ENCODE measurements at regions not wholly inside any gene's neighbourhood (a gene's known extent, or its start where the extent isn't known, plus 50 kb on each side); places are given as distances from the start of the nearest gene placed in this dataset.
A peak's percentile ranks its signal among the peaks of the same experiment; 100 is the strongest.

- Histone ChIP-seq H2AFZ (ENCODE audit: low read length) (no peak overlapping the region), H3K14ac (ENCODE audit: low read length) (no peak overlapping the region), H3K9me3 (replicated peaks in 1 of 2; ENCODE audit: control insufficient read depth in 2 of 2, insufficient read depth in 1 of 2, low read depth in 1 of 2, low read length in 2 of 2) (no peaks in the 10 kb centered on the region), H4K8ac (ENCODE audit: low read depth, low read length) (no peak overlapping the region), H3K79me1 (ENCODE audit: low read depth, low read length) (no peaks in the 10 kb centered on the region), H2BK15ac (ENCODE audit: low read length) (no peak overlapping the region), H3K4me1 (ENCODE audit: control insufficient read depth in 2 of 2, insufficient read depth in 1 of 2, low read depth in 1 of 2, low read length in 2 of 2) (no peaks in the 10 kb centered on the region), H3K4me2 (ENCODE audit: insufficient read depth, low read length, poor library complexity, severe bottlenecking) (no peak overlapping the region), H3K9ac (ENCODE audit: low read depth, low read length, poor library complexity) (no peak overlapping the region), H3K27me3 (ENCODE audit: control insufficient read depth in 3 of 3, insufficient read depth in 3 of 3, low read depth in 1 of 3, low read length in 3 of 3) (no peaks in the 10 kb centered on the region), H3K27ac (replicated peaks; ENCODE audit: low read length) (no peak overlapping the region), H3K36me3 (replicated peaks in 1 of 2; ENCODE audit: control insufficient read depth in 2 of 2, insufficient read depth in 2 of 2, low read length in 2 of 2) (no peaks in the 10 kb centered on the region), H4K91ac (ENCODE audit: low read depth, low read length, poor library complexity) (no peak overlapping the region), H2BK12ac (ENCODE audit: low read length) (no peak overlapping the region), H2BK120ac (ENCODE audit: low read depth, low read length) (no peak overlapping the region), H3K18ac (ENCODE audit: low read length) (no peak overlapping the region), H2AK5ac (ENCODE audit: low read depth, low read length) (no peak overlapping the region), H3K23ac (ENCODE audit: low read depth, low read length, poor library complexity) (no peak overlapping the region), H3K4ac (ENCODE audit: low read length) (no peak overlapping the region), H2BK5ac (ENCODE audit: low read length) (no peak overlapping the region), H3K4me3 (ENCODE audit: low read length in 2 of 2) (no peak overlapping the region)
- no peak for DNase-seq (ENCODE audit: low spot score)
- no CpG with 5 or more reads among the region's 1 CpG for WGBS, 2 donors (ENCODE audit: extremely low coverage in 2 of 2, insufficient read length in 2 of 2, insufficient replicate concordance in 1 of 2)
Measured at GRCh38 chr21:20315042-20315441, 683.2 kb upstream of the NCAM2 start.

DNA sequence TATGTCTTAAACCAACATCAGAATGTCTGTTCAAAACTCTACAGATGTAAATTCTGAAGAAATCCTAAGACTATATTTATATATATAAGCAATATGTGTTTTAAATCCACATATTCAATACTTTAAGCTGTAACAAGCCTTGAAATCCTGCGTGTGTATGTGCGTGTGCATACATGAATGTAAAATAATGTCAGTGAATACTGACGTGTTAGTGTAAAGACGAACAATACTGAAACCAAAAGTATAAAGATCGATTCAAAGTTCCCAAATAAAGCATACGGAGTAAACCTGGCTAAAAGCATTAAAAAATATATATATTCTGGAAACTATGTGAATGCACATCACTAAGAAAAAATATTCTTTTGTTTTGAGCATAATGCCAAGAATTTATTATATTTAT is 668.6 kb upstream of the NCAM2 start:
- Histone ChIP-seq H3K9me3 (replicated peaks in 1 of 2; ENCODE audit: control insufficient read depth in 2 of 2, insufficient read depth in 1 of 2, low read depth in 1 of 2, low read length in 2 of 2) (no peaks in the 10 kb centered on the region), H3K14ac (ENCODE audit: low read length) (no peak overlapping the region), H3K4ac (ENCODE audit: low read length) (no peak overlapping the region), H4K8ac (ENCODE audit: low read depth, low read length) (no peak overlapping the region), H3K4me2 (ENCODE audit: insufficient read depth, low read length, poor library complexity, severe bottlenecking) (no peak overlapping the region), H3K36me3 (replicated peaks in 1 of 2; ENCODE audit: control insufficient read depth in 2 of 2, insufficient read depth in 2 of 2, low read length in 2 of 2) (no peaks in the 10 kb centered on the region), H3K27me3 (ENCODE audit: control insufficient read depth in 3 of 3, insufficient read depth in 3 of 3, low read depth in 1 of 3, low read length in 3 of 3) (no peaks in the 10 kb centered on the region), H2BK5ac (ENCODE audit: low read length) (no peak overlapping the region), H3K23ac (ENCODE audit: low read depth, low read length, poor library complexity) (no peak overlapping the region), H3K4me3 (ENCODE audit: low read length in 2 of 2) (no peak overlapping the region), H2AK5ac (ENCODE audit: low read depth, low read length) (no peak overlapping the region), H2AFZ (ENCODE audit: low read length) (no peak overlapping the region), H4K91ac (ENCODE audit: low read depth, low read length, poor library complexity) (no peak overlapping the region), H2BK12ac (ENCODE audit: low read length) (no peak overlapping the region), H2BK15ac (ENCODE audit: low read length) (no peak overlapping the region), H3K18ac (ENCODE audit: low read length) (no peak overlapping the region), H3K4me1 (ENCODE audit: control insufficient read depth in 2 of 2, insufficient read depth in 1 of 2, low read depth in 1 of 2, low read length in 2 of 2) (no peaks in the 10 kb centered on the region), H3K79me1 (ENCODE audit: low read depth, low read length) (no peaks in the 10 kb centered on the region), H3K9ac (ENCODE audit: low read depth, low read length, poor library complexity) (no peak overlapping the region), H2BK120ac (ENCODE audit: low read depth, low read length) (no peak overlapping the region), H3K27ac (replicated peaks; ENCODE audit: low read length) (no peak overlapping the region)
- DNase-seq (ENCODE audit: low spot score): no peak
- no CpG with 5 or more reads among the region's 6 CpGs for WGBS, 2 donors (ENCODE audit: extremely low coverage in 2 of 2, insufficient read length in 2 of 2, insufficient replicate concordance in 1 of 2)

- Histone ChIP-seq H3K18ac (ENCODE audit: low read length) (no peak overlapping the region), H3K4me1 (ENCODE audit: control insufficient read depth in 2 of 2, insufficient read depth in 1 of 2, low read depth in 1 of 2, low read length in 2 of 2) (no peaks in the 10 kb centered on the region), H2AFZ (ENCODE audit: low read length) (peak overlapping the region; percentile 5), H3K9ac (ENCODE audit: low read depth, low read length, poor library complexity) (no peak overlapping the region), H3K27ac (replicated peaks; ENCODE audit: low read length) (no peak overlapping the region), H3K23ac (ENCODE audit: low read depth, low read length, poor library complexity) (no peak overlapping the region), H2BK120ac (ENCODE audit: low read depth, low read length) (no peak overlapping the region), H3K36me3 (replicated peaks in 1 of 2; ENCODE audit: control insufficient read depth in 2 of 2, insufficient read depth in 2 of 2, low read length in 2 of 2) (no peaks in the 10 kb centered on the region), H2BK12ac (ENCODE audit: low read length) (no peak overlapping the region), H3K27me3 (ENCODE audit: control insufficient read depth in 3 of 3, insufficient read depth in 3 of 3, low read depth in 1 of 3, low read length in 3 of 3) (no peaks in the 10 kb centered on the region), H3K4me3 (ENCODE audit: low read length in 2 of 2) (no peak overlapping the region), H3K4ac (ENCODE audit: low read length) (no peak overlapping the region), H2BK5ac (ENCODE audit: low read length) (no peak overlapping the region), H4K91ac (ENCODE audit: low read depth, low read length, poor library complexity) (no peak overlapping the region), H3K79me1 (ENCODE audit: low read depth, low read length) (no peaks in the 10 kb centered on the region), H3K4me2 (ENCODE audit: insufficient read depth, low read length, poor library complexity, severe bottlenecking) (no peak overlapping the region), H2AK5ac (ENCODE audit: low read depth, low read length) (no peak overlapping the region), H2BK15ac (ENCODE audit: low read length) (no peak overlapping the region), H3K14ac (ENCODE audit: low read length) (no peak overlapping the region), H3K9me3 (replicated peaks in 1 of 2; ENCODE audit: control insufficient read depth in 2 of 2, insufficient read depth in 1 of 2, low read depth in 1 of 2, low read length in 2 of 2) (no peaks in the 10 kb centered on the region), H4K8ac (ENCODE audit: low read depth, low read length) (no peak overlapping the region)
- no CpG with 5 or more reads among the region's 3 CpGs for WGBS, 2 donors (ENCODE audit: extremely low coverage in 2 of 2, insufficient read length in 2 of 2, insufficient replicate concordance in 1 of 2)
- DNase-seq (ENCODE audit: low spot score): no peak
Measured at GRCh38 chr21:20330652-20331051, 667.6 kb upstream of the NCAM2 start.

GRCh38 chr21:20334585-20334984 is 663.6 kb upstream of the NCAM2 start:
- Histone ChIP-seq H3K14ac (ENCODE audit: low read length) (no peak overlapping the region), H3K4me1 (ENCODE audit: control insufficient read depth in 2 of 2, insufficient read depth in 1 of 2, low read depth in 1 of 2, low read length in 2 of 2) (no peaks in the 10 kb centered on the region), H3K23ac (ENCODE audit: low read depth, low read length, poor library complexity) (no peak overlapping the region), H3K4ac (ENCODE audit: low read length) (no peak overlapping the region), H3K9me3 (replicated peaks in 1 of 2; ENCODE audit: control insufficient read depth in 2 of 2, insufficient read depth in 1 of 2, low read depth in 1 of 2, low read length in 2 of 2) (no peaks in the 10 kb centered on the region), H4K91ac (ENCODE audit: low read depth, low read length, poor library complexity) (no peak overlapping the region), H3K27me3 (ENCODE audit: control insufficient read depth in 3 of 3, insufficient read depth in 3 of 3, low read depth in 1 of 3, low read length in 3 of 3) (no peaks in the 10 kb centered on the region), H3K27ac (replicated peaks; ENCODE audit: low read length) (no peak overlapping the region), H2BK12ac (ENCODE audit: low read length) (no peak overlapping the region), H3K79me1 (ENCODE audit: low read depth, low read length) (no peaks in the 10 kb centered on the region), H4K8ac (ENCODE audit: low read depth, low read length) (no peak overlapping the region), H2AFZ (ENCODE audit: low read length) (no peak overlapping the region), H2AK5ac (ENCODE audit: low read depth, low read length) (no peak overlapping the region), H3K4me3 (ENCODE audit: low read length in 2 of 2) (no peak overlapping the region), H2BK120ac (ENCODE audit: low read depth, low read length) (no peak overlapping the region), H3K4me2 (ENCODE audit: insufficient read depth, low read length, poor library complexity, severe bottlenecking) (no peak overlapping the region), H2BK5ac (ENCODE audit: low read length) (no peak overlapping the region), H2BK15ac (ENCODE audit: low read length) (no peak overlapping the region), H3K18ac (ENCODE audit: low read length) (no peak overlapping the region), H3K9ac (ENCODE audit: low read depth, low read length, poor library complexity) (no peak overlapping the region), H3K36me3 (replicated peaks in 1 of 2; ENCODE audit: control insufficient read depth in 2 of 2, insufficient read depth in 2 of 2, low read length in 2 of 2) (no peaks in the 10 kb centered on the region)
- WGBS, 2 donors (ENCODE audit: extremely low coverage in 2 of 2, insufficient read length in 2 of 2, insufficient replicate concordance in 1 of 2): no CpG with 5 or more reads among the region's 2 CpGs
- no peak for DNase-seq (ENCODE audit: low spot score)

Data from neuronal stem cell (in vitro differentiated cells).